AG04449 (cell line): ENCODE measurements at regions not wholly inside any gene's neighbourhood (a gene's known extent, or its start where the extent isn't known, plus 50 kb on each side); places are given as distances from the start of the nearest gene placed in this dataset.
A peak's percentile ranks its signal among the peaks of the same experiment; 100 is the strongest.

ENCODE experiments used
- CTCF ChIA-PET: fragments of 350-600 bp; formaldehyde crosslinking; extraction: SDS; loops from one replicate; lab custom pipeline; 2021; ENCODE audit warnings: antibody characterized with exemption; lab: Yijun Ruan, JAX
- POLR2A ChIA-PET: fragments of 400-600, 350-600 bp; formaldehyde crosslinking; extraction: SDS; loops from one replicate; lab custom pipeline; 2020; ENCODE audit warnings: antibody characterized with exemption, inconsistent platforms; lab: Yijun Ruan, JAX
- DNase-seq: peaks from one replicate; pipeline ENCODE4 v3.0.0-alpha.2; 2010; ENCODE audit warnings: low read depth, low spot score
- H3K4me3 ChIP-seq: 2 replicates; pipeline ENCODE4 v1.5.1; 2011; ENCODE audit warnings: low read depth, mild to moderate bottlenecking, control low read depth, low read length
- CTCF ChIP-seq: IDR thresholded peaks from one replicate; pipeline ENCODE4 v1.5.1; 2011; ENCODE audit warnings: mild to moderate bottlenecking, moderate library complexity, low read length, control low read depth, inconsistent platforms; ENCODE audit not compliant: insufficient read depth; ENCODE audit errors: missing control alignments

GRCh38 chr9:19946441-19947109, 157.7 kb upstream of the SLC24A2 start:
- no peak for DNase-seq

DNA sequence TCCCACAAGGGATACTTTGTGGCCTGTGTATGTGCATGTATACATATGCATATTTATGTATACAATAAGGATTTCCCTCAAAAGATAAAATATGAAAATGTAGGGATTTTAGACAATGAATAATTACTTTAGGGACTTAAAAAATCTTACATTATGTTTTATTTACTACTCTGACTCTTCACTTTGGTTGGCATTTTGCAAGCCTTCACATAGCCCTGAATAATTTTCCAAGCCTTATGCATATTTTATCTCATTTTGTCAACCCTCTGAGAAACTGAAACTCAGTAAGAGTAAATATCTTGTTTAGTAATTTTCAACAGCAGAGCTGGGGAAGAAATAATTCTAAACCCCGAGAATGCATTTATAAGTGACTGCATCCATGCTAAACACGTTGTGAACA, 153.0 kb upstream of the SLC24A2 start:
- no peak for TF ChIP-seq CTCF
- ChIA-PET POLR2A (no interaction called here), CTCF (no interaction called here)
- no peak for DNase-seq
- H3K4me3 ChIP-seq, result no peak overlapping the region

More at GRCh38 chr9:19946441-19947109, 157.7 kb upstream of the SLC24A2 start:
- no peak overlapping the region for H3K4me3 ChIP-seq
- ChIA-PET POLR2A (no interaction called here), CTCF (interaction anchor here (0.9 to 2.2 kb wide), 6 partner anchors 20 to 1164 kb away, joined by 3 to 8 read pairs (median 4); no protein-coding TSS in a partner anchor)
- TF ChIP-seq CTCF, result peak; percentile 40

- H3K4me3 ChIP-seq, result no peak overlapping the region
- ChIA-PET POLR2A (no interaction called here), CTCF (no interaction called here)
- TF ChIP-seq CTCF, result no peak
- DNase-seq, result no peak
Observed at GRCh38 chr9:19940811-19941535, 152.1 kb upstream of the SLC24A2 start.

DNA sequence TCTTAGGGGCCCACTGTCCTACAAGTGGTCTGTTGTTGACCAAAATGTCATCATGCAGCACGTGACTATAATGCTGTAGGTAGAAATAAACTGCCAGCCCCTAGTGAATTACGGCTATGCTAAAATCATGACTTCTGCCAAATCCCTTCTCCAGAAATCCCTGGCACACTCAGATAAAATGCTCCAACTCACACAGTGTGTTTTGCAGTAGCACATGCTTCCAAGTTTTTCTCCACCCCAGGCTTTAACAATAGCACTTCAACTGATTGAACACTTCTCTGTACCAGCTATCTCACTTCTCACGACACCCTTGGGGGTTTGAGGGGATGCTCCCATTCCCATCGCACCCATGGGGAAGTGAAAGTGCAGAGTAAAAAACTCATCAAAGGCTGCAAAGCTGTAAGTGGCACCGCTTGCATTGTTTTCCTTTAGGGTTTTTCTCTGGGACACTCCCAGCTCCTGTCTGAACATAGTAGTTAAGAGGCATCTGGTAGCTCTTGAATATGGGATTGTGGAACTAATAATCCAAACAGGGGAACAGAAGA, 151.0 kb upstream of the SLC24A2 start:
- ChIA-PET CTCF (no interaction called here), POLR2A (no interaction called here)
- no peak for TF ChIP-seq CTCF
- DNase-seq, result no peak
- no peak overlapping the region for H3K4me3 ChIP-seq

DNA sequence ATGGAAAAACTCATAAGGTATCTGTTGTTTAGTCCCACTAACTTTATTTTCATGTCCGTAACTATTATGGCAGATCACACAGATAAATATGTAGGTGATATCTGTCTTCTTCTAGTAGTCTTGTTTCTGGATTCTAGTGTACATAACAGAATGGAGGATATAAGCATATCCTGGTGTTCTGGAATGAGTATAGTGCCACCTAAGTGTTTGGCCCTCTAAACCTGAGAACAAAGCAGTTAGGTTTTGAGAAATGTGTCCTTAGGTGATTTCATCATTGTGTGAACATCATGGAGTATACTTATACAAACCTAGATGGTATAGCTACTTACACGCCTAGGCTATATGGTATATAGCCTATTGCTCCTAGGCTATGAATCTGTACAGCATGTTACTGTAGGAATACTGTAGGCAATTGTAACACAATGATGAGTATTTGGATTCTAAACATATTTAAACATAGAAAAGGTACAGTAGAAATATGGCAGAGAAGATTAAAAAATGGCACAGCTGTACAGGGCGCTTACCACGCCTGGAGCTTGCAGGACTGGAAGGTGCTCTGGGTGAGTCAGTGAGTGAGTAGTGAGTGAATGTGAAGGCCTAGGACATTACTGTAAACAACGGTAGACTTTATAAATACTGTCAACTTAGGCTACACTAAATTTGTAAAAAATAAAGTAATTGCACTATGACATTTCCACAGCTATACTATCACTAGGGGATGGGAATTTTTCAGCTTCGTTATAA, 150.3 kb upstream of the SLC24A2 start:
- no peak overlapping the region for H3K4me3 ChIP-seq
- TF ChIP-seq CTCF, result no peak
- ChIA-PET POLR2A (no interaction called here), CTCF (no interaction called here)
- no peak for DNase-seq
